NCI-H1436 treated with DMSO at 0.1 percent for 48 hours (cell line): ENCODE measurements at regions not wholly inside any gene's neighbourhood (a gene's known extent, or its start where the extent isn't known, plus 50 kb on each side); places are given as distances from the start of the nearest gene placed in this dataset.
"Not testable (repeated sequence)": the region's sequence is repeated elsewhere in the genome, so short reads cannot be mapped to it uniquely, and the experiment has no call there.

Source experiments
- DNase-seq: peaks from one replicate; lab custom pipeline; 2025; lab: John Stamatoyannopoulos, UW

- no peak for DNase-seq
Observed at GRCh38 chr15:79492065-79492464, 59.9 kb downstream of the MINAR1 start.

DNA sequence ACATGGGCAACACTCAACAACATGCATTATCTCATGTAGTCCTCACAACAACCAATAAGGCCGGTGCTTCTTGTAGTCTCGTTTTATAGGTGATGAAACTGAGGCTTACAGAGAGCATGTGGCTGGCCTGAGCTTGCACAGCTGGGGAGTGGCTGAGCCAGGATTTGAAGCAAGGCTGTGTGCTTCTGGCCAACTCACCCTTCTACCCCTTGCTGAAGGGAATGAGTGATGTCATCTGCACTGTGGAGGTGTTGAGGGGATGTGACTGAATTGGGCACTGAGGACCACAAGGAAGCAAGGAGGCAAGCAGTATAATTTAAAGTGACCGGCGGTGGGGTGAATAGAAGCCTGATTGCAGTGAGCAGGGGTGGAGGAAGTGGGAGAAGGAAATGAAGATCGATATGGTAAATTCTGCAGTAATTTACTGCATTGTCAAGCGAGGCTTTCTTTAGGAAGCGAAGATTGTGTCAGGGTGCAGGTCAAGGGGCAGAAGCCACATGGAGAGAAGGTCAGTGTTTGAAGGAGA is 62.3 kb downstream of the MINAR1 start:
- DNase-seq, result no peak

- no peak for DNase-seq
Observed at GRCh38 chr15:79494963-79495755, 63.0 kb downstream of the MINAR1 start.

DNA sequence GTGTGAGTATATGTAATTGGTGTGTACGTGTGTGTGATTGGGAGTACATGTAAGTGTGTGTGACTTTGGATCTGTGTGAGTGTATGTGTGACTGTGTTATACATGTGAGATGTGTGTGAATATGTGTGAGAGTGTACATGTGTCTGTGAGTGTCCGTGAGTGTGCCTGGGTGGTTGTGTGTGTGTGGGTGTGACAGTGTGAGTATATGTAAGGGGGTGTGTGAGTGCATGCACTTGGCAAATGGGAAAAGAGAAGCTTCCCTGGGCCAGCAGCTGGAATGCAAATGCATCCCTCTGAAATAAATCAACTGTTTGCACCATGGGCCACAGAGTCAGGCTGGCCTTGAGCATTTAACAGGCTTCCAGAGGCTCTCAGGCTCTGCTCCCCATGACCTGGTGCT is 63.6 kb downstream of the MINAR1 start:
- no peak for DNase-seq

DNA sequence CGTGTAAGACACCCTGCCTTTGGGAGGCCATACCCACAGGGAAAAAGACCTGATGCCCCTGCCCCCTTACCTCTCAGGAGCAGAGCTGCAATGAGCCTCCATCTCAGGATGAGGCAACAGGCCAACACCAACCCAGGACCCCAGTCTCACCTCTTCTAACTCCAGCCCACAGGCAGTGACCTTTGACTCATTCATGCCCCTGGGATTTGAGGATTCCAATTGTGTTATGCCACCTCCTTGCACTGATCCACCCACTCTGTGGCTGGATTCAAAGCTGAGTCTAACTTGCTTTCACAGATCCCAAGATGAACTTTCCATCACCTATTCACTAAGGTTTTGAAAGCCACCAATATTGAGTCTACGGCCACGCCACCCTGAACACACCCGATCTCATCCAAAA is 64.7 kb downstream of the MINAR1 start:
- no peak for DNase-seq

DNA sequence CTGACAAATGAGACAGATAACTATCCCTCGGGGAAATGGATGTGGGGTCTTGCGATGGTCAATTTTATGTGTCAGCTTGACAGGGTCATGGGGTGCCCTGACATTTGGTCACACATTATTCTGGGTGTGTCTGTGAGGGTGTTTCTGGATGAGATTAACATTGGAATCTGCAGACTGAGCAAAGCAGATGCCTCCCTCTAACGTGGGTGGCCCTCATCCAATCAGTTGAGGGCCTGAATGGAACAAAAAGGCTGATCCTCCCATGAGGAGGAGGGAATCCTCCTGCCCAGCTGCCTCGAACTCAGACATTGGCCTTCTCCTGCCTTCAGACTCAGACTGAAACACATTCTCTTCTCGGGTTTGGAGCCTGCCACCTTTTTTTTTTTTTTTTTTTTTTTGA is 69.0 kb downstream of the MINAR1 start:
- no peak for DNase-seq

- DNase-seq, result no peak
Observed at GRCh38 chr15:79505956-79506355, 73.8 kb downstream of the MINAR1 start.

GRCh38 chr15:79512844-79513243 is 80.7 kb downstream of the MINAR1 start:
- DNase-seq, result not testable (repeated sequence)

DNA sequence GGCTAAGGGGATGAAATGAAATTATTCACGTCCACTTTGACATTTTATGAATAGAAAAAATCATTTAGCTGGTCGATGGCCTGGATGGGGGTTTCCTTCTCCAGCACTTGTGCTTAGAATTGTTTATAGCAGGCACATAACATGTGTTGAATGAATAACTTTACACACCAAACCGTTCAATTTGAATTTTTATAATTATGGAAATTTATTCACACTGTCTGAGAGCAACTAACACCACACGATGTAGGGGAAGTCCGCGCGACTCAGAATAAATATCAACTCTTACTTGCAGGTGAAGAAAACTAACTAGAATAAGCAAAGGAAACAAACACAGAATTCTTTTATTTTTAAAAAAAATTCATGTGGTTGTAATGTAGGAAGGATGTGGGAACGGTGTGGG is 81.3 kb downstream of the MINAR1 start:
- DNase-seq, result no peak

GRCh38 chr15:79513940-79514339 is 81.8 kb downstream of the MINAR1 start:
- DNase-seq, result no peak

DNA sequence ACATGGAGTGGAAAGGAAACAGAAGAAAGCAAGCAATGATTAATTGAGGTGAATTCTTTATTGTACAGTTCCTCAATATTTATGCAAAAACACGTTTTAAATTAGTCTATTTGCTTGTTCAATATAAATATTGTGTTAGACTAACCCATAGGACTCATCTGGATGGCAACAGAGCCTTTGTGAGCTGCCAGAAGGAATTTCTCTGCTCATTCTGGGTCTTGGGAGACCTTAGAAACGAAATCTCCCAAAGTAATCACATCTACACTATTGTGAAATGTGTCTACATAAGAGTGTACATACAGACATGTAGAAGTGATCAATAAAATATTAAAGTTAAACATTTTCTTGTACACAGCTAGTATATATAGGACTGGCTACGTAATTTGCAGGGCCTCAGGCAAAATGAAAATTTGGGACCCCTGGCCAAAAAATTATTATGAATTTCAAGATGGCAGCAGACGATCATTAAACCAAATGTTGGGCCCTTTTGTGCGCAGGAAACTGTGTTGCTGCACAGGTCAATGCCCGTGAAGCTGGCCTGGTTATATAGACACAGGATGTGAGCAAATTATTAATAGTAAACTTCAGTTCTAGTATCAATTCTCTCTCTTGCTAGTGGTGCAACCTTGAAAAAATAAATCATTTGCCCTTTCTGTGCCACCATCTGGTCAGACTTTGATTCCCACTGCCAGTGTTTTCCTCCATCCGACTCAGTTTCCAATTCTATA is 83.3 kb downstream of the MINAR1 start:
- no peak for DNase-seq

DNA sequence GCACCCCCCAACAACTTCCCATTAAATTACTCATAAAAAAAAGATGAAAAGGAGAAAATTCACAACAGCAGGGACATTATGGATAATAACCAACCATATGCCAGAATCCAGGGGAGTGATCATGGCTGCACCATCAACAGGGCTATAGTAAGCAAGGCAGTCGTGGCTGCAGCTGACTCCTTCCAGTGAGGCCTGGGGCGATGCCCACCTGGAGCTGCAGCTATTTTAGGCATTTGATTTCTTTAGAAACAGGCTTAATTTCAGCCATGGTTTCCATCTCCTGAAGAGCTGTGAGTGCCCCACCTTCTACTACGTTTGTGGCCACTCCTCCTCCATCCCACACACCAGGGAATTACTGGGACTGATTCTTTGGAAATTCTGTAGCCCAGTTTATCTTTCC is 84.0 kb downstream of the MINAR1 start:
- no peak for DNase-seq

GRCh38 chr15:79516646-79517045 is 84.5 kb downstream of the MINAR1 start:
- DNase-seq, result no peak

GRCh38 chr15:79519628-79520027 is 87.5 kb downstream of the MINAR1 start:
- no peak for DNase-seq

- DNase-seq, result no peak
Observed at GRCh38 chr15:79520654-79521053, 88.5 kb downstream of the MINAR1 start.

GRCh38 chr15:79522656-79523055 is 90.5 kb downstream of the MINAR1 start:
- DNase-seq, result no peak

GRCh38 chr15:79523266-79523665 is 91.1 kb downstream of the MINAR1 start:
- no peak for DNase-seq

DNA sequence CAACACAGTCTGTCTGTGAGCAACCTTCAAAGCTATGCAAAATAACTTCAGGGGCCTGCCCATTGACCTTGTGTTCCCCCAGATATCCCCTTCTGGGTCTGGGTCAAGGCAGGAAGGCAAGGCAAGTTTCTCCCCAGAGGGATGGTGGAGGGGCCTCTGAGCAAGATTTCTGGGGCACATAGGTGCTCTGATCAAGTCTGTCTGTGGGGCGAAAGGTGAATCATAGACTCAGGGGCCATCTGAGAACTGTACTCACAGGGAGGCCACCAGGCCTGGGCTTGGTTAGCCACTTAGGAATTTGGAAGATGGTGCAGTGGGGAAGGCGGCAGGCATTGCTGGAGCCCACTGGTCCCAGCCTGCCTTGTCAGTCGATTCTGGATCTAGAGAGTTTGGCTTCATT is 92.4 kb downstream of the MINAR1 start:
- DNase-seq, result no peak

GRCh38 chr15:79526376-79526775 is 94.2 kb downstream of the MINAR1 start:
- DNase-seq, result no peak

GRCh38 chr15:79527821-79528220 is 95.7 kb downstream of the MINAR1 start:
- no peak for DNase-seq

DNA sequence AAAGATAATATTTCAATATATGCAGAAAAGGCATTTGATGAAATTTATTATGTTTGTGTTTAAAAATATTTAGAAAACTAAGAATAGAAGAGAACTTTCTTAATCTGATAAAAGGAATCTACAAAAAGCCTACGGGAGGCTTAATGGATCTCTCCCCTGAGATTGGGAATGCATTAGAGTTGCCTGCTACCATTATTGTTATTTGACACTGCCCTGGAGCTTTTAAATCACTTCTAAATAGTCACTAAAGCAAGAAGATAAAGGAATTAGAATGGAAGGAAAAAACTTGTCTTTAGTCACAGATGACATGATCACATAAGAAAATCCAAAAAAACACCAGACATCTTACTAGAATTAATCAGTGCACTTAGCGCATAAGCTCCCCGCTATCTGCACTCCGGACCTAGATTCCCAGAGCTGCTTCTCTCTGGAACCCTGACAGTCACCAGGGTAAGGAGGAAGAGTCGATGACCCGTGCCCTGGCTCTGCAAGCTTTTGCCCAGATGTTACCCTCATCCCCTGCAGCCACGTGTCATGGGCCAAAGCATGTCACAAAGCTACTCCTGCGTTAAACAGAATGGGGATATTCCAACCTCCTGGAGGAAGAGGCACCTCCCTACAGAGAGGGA is 97.1 kb downstream of the MINAR1 start:
- DNase-seq, result no peak

GRCh38 chr15:79535536-79535935 is 103.4 kb downstream of the MINAR1 start:
- no peak for DNase-seq

DNA sequence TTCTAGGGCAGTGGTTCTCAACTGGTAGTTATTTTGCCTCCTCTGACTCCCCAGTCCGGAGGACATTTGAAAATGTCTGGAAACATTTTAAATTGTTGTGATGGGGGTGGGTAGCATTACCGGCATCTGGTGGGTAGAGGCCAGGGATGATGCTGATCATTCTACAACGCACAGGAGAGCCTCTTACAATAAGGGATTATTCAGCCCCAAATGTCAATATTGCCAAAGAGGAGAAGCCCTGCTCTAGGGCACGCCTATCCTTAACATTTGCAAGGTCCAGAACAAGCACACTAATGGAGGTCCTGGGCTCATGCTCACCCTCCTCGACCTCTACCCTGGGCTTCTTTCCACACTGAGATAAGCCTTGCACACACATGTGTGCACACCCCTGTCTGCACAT is 106.4 kb downstream of the MINAR1 start:
- no peak for DNase-seq
